DMS153 treated with DMSO at 0.1 percent for 48 hours (cell line): ENCODE measurements at regions not wholly inside any gene's neighbourhood (a gene's known extent, or its start where the extent isn't known, plus 50 kb on each side); places are given as distances from the start of the nearest gene placed in this dataset.

Experiments used
- DNase-seq: peaks from one replicate; lab custom pipeline; 2025; ENCODE audit not compliant: unreplicated experiment; lab: John Stamatoyannopoulos, UW

DNA sequence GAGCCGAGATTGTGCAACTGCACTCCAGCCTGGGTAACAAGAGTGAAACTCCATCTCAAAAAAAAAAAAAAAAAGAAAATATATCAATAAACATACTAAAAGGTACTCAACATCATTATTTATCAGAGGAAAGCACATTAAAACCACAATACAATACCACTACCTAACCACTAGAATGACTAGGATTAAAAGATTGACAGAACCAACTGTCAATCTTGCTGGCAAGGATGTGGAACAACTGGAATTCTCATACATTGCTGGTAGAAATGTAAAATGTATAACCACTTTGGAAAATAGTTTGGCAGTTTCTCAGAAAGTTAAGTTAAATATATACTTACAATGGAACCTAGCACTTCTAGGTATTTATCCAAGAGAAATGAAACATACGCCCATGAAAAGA, 88.6 kb downstream of the B3GNT2 start:
- no peak for DNase-seq

DNA sequence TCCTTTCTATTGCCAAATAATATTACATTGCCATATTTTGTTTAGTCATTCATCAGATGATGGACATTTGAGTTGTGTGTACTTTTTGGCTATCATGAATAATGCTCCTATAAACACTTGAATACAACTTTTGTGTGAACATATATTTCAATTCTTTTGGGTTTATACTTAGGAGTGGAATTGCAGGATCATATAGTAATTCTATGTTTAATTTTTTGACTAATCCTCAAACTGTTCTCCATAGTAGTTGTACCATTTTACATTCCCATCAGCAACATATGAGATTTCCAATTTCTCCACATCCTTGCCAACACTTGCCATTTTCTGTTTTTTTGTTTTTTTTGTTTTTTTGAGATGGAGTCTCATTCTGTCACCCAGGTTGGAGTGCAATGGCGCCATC, 87.2 kb downstream of the B3GNT2 start:
- DNase-seq: no peak

DNA sequence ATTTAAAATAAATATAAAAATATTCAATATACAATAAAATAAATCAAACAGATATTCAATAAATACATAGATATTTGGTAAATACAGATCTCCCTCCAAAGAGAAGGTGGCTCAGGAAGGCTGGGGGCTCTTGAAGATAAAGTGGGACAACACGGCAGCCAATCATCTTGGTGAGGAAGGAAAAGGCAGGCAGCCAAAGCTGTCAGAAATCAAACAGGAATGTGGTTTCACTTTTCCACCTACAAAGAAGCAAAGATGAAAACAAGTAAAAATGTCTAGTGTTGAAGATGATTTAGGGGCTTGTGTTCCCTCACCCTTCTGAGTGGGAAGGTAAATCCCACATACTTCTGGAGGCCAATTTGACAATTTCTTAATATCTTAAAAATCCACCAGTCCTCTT, 85.7 kb downstream of the B3GNT2 start:
- no peak for DNase-seq

- DNase-seq: no peak
Measured at GRCh38 chr2:62277688-62278087, 81.8 kb downstream of the B3GNT2 start.
